ENCODE measurements at regions not wholly inside any gene's neighbourhood (a gene's known extent, or its start where the extent isn't known, plus 50 kb on each side); places are given as distances from the start of the nearest gene placed in this dataset.
A peak's percentile ranks its signal among the peaks of the same experiment; 100 is the strongest.

GRCh38 chr16:7057458-7057857, 275.2 kb upstream of the RBFOX1 start:
- DNase-seq (ENCODE audit: low read depth) = no peak
- TF ChIP-seq, protein P1, sequence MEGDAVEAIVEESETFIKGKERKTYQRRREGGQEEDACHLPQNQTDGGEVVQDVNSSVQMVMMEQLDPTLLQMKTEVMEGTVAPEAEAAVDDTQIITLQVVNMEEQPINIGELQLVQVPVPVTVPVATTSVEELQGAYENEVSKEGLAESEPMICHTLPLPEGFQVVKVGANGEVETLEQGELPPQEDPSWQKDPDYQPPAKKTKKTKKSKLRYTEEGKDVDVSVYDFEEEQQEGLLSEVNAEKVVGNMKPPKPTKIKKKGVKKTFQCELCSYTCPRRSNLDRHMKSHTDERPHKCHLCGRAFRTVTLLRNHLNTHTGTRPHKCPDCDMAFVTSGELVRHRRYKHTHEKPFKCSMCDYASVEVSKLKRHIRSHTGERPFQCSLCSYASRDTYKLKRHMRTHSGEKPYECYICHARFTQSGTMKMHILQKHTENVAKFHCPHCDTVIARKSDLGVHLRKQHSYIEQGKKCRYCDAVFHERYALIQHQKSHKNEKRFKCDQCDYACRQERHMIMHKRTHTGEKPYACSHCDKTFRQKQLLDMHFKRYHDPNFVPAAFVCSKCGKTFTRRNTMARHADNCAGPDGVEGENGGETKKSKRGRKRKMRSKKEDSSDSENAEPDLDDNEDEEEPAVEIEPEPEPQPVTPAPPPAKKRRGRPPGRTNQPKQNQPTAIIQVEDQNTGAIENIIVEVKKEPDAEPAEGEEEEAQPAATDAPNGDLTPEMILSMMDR (IDR thresholded peaks at IDR 0.05; ENCODE audit: low read depth, low read length) = no peak
- TF ChIP-seq MYC (IDR thresholded peaks at IDR 0.05; ENCODE audit: low read depth, low read length) (no peak), POLR2A (IDR thresholded peaks at IDR 0.05; ENCODE audit: extremely low read depth, insufficient read length) (no peak)
- TF ChIP-seq, protein P2, sequence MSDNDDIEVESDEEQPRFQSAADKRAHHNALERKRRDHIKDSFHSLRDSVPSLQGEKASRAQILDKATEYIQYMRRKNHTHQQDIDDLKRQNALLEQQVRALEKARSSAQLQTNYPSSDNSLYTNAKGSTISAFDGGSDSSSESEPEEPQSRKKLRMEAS (IDR thresholded peaks at IDR 0.05; ENCODE audit: low read depth, low read length) = no peak
- no peak overlapping the region for H3K4me3 ChIP-seq (ENCODE audit: low read depth, low read length)

GRCh38 chr16:7055443-7055842, 277.2 kb upstream of the RBFOX1 start:
- DNase-seq (ENCODE audit: low read depth) = peak; percentile 1
- no peak overlapping the region for H3K4me3 ChIP-seq (ENCODE audit: low read depth, low read length)
- no peak for TF ChIP-seq MYC (IDR thresholded peaks at IDR 0.05; ENCODE audit: low read depth, low read length)
- no peak for TF ChIP-seq POLR2A (IDR thresholded peaks at IDR 0.05; ENCODE audit: extremely low read depth, insufficient read length)
- TF ChIP-seq, protein P2 (IDR thresholded peaks at IDR 0.05; ENCODE audit: low read depth, low read length) = no peak
- TF ChIP-seq, protein P1 (IDR thresholded peaks at IDR 0.05; ENCODE audit: low read depth, low read length) = no peak

DNA sequence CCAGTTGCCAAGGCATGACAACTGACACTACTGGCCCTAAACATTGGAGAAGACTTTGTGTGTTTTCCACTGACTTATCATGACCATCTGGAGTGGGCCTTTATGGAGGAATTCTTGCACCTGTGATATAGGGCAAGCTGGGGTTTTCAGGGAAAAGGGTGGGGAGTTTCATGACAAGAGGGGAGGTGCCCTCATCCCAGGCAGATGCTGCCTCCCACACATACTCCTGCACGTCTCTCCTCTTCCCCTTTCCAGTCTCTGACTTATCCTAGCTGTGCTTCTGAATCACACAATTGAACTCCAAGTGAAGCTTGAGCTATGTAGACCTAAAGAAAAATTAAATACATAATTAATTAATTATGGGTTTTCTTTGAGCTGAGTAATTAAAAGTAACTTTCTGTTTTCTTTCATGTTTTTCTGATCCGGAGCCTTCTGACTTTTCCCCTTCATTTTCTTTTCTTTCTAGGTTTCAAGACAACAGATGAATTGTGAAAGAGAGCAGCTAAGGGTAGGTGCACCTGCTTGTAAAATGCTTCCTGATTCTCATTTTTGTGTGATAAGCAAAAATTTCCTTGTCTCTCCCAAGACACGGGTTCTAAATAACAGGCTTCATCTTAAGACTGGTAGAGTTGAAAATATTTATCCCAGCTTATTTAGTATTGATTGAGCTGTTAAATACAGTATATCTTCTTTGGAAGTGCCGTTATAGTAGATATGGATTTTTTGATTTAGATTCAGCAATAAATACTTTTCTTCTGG, 280.9 kb upstream of the RBFOX1 start:
- no peak overlapping the region for H3K4me3 ChIP-seq (ENCODE audit: low read depth, low read length)
- no peak for DNase-seq (ENCODE audit: low read depth)
- TF ChIP-seq POLR2A (IDR thresholded peaks at IDR 0.05; ENCODE audit: extremely low read depth, insufficient read length) = no peak
- no peak for TF ChIP-seq MYC (IDR thresholded peaks at IDR 0.05; ENCODE audit: low read depth, low read length)
- TF ChIP-seq, protein P1 (IDR thresholded peaks at IDR 0.05; ENCODE audit: low read depth, low read length) = no peak
- TF ChIP-seq, protein P2 (IDR thresholded peaks at IDR 0.05; ENCODE audit: low read depth, low read length) = no peak

DNA sequence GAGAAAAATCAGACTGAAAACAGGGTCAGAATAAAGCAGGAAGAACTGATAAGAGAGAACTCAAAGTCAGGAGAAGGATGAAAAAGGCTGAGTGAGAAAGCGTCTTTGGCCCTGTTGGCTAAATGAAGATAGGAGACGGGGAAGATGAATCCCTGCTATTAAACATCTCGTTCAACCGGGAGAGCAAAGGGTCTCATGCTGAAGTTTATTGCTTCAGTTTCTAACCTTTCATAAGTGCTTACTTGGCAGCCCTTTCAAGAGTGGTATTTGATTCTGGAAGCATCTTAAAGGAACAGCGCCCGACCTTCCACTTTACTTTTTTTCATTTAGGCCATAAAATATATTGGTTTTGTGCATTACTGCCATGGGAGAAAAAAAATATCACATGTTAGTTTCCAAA, 288.3 kb upstream of the RBFOX1 start:
- DNase-seq (ENCODE audit: low read depth) = no peak
- no peak for TF ChIP-seq POLR2A (IDR thresholded peaks at IDR 0.05; ENCODE audit: extremely low read depth, insufficient read length)
- no peak for TF ChIP-seq MYC (IDR thresholded peaks at IDR 0.05; ENCODE audit: low read depth, low read length)
- TF ChIP-seq, protein P1 (IDR thresholded peaks at IDR 0.05; ENCODE audit: low read depth, low read length) = no peak
- TF ChIP-seq, protein P2 (IDR thresholded peaks at IDR 0.05; ENCODE audit: low read depth, low read length) = no peak
- H3K4me3 ChIP-seq (ENCODE audit: low read depth, low read length) = no peak overlapping the region

- DNase-seq (ENCODE audit: low read depth) = no peak
- no peak overlapping the region for H3K4me3 ChIP-seq (ENCODE audit: low read depth, low read length)
- TF ChIP-seq POLR2A (IDR thresholded peaks at IDR 0.05; ENCODE audit: extremely low read depth, insufficient read length) (no peak), MYC (IDR thresholded peaks at IDR 0.05; ENCODE audit: low read depth, low read length) (no peak)
- TF ChIP-seq, protein P1 (IDR thresholded peaks at IDR 0.05; ENCODE audit: low read depth, low read length) = no peak
- TF ChIP-seq, protein P2 (IDR thresholded peaks at IDR 0.05; ENCODE audit: low read depth, low read length) = no peak
Measured at GRCh38 chr16:7038475-7038874, 294.2 kb upstream of the RBFOX1 start.
